GM21423 (cell line): ENCODE measurements at regions not wholly inside any gene's neighbourhood (a gene's known extent, or its start where the extent isn't known, plus 50 kb on each side); places are given as distances from the start of the nearest gene placed in this dataset.
"Not testable (repeated sequence)": the region's sequence is repeated elsewhere in the genome, so short reads cannot be mapped to it uniquely, and the experiment has no call there.

Experiments used
- ATAC-seq: cut with Tn5 transposase; IDR thresholded peaks from one replicate; pipeline ENCODE4 v1.9.1; 2021; ENCODE audit warnings: mild to moderate bottlenecking, moderate library complexity; ENCODE audit not compliant: unreplicated experiment

- no peak for ATAC-seq
These were observed 407.4 kb upstream of the TNC start for GRCh38 chr9:115525111-115526058.

GRCh38 chr9:115531410-115532125 lies 413.6 kb upstream of the TNC start:
- ATAC-seq: no peak

DNA sequence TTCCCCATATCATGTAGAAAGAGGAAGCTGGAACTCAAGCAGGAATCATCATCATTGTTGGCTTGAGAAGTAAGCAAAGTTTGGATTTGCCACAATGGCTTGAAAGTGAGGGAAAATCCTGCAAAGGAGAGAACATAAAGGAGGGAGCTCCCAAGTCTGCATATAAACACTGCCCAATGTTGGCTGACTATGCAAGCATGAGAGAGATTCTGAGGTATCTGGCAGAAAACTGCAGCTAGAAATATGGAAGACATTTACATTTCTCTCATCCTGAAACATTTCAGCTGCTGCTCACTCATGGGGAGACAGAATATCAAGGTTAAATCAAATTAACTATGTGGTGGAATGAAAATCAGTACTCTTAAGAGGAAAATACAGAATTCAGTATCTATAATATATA lies 415.6 kb upstream of the TNC start:
- no peak for ATAC-seq

DNA sequence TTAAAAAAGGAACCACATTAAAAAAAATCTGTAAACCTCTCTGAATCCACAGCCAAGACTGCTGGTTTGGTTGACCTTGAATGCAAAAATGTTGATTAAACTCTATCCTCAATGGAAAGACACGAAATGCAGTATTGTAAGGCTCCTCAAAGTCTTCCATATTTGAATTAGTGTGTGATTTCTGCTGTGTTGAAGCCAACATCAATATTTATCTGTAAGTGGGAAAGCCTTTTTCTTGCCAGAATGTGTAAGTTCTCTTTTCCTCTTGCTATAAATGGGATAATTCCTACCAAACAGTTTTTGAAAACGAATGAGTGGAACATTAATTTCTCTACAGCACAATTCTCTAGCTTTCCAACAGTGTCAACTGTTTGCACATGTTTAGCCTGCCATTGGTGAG lies 422.1 kb upstream of the TNC start:
- no peak for ATAC-seq

DNA sequence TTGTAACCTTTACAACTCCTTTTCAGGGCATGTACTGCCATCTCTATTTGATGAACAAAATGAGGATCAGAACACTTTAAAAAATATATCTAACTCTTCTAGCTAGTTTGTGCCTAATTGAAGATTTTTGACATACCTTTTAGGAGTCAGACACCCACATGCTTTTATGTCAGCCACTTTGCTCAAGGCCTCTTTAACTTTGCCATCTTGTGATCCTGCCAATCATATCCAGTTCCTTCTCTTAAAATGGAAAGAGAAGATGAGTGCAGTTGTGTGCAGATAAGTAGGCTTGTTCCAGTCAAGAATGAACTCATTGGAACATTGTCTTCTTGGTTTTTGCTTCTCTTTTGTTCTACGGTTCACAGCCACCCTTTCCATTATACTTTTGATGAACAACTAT lies 425.6 kb upstream of the TNC start:
- no peak for ATAC-seq

DNA sequence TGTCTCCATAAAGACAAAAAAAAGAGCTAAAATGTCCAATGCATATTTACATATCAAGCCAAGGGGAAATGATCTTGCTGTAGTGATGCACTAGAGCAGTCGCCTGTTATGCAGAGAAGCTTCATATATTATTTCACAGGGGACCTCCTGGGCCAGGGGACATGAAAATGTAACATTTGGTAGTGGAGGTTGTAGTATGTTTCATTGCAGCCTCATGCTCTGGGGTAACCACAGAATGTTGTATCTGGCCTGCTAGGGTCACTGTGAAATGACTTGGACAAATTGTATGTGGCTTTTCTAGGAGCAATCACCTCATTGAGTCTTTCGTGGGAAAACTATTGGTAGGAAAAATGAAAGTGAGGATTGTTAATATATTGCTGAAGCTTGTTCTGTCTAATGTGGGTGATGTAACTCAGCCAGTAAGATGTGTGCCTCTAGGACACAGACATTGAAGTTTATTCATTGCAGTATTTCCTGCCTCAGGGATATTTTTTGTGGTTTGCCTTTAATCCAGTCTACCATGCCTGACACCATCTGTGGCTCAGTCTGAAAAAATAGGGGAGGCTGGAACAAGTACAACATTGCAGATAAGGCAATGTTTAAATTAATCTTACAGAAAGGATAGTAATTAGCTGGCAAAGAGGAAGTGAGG lies 430.8 kb upstream of the TNC start:
- ATAC-seq: no peak

DNA sequence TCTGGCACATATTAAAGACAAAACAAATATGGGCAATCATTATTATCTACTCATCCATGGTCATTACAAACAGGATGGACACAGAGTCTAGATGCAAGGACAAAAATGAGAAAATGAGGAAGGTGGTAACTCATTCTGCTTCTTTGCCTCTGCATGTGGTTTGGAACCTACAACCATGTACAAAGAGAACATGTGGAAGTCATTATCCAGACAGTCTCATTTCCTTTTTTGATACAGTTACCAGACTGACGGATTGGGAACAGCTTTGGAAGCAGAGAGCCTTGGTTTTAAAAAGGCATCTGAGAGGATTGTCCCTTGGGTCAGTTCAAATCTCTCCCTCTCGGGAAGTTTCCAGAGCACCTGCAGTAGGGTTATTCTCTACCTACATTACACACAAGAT lies 433.4 kb upstream of the TNC start:
- no peak for ATAC-seq

- no peak for ATAC-seq
These were observed 435.3 kb upstream of the TNC start for GRCh38 chr9:115553060-115553773.

DNA sequence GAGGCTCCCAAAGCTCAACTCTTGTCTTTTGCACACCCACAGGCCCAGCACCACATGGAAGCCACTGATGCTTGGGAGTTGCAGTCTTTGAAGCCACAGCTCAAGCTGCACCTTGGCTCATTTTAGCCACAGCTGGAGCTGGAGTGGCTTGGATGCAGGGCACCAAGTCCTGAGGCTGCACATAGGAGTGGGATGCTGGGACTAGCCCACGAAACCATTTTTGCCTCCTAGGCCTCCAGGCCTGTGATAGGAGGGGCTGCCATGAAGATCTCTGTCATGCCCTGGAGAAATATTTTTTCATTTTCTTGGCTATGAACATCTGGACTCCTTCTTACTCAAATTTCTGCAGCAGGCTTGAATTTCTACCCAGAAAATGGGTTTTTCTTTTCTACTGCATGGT lies 438.5 kb upstream of the TNC start:
- ATAC-seq: no peak

DNA sequence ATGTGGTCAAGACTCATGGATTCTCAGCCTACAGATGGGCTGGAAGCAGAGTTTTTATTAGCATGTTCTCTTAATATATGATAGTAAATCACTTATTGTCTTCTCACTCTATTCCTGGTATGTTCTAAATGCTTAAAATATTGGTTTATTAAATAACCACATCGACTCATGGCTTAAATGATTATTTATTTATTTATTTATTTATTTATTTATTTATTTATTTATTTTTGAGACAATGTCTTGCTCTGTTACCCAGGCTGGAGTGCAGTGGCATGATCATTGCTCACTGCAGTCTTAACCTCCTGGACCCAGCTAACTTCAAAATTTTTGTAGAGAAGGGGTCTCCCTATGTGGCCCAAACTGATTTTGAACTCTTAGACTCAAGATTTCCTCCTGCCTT lies 457.2 kb upstream of the TNC start:
- ATAC-seq: no peak

DNA sequence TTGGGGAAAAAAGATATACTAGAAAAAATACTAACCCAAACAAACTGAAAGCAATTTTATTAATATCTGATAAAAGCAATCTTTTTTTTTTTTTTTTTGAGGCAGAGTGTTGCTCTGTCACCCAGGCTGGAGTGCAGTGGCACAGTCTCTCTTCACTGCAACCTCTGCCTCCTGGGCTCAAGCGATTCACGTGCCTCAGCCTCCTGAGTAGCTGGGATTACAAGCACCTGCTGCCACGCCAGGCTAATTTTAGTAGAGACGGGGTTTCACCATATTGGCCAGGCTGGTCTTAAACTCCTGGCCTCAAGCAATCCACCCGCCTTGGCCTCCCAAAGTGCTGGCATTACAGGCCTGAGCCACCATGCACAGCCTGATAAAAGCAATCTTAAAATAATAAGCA lies 467.5 kb upstream of the TNC start:
- ATAC-seq: not testable (repeated sequence)

DNA sequence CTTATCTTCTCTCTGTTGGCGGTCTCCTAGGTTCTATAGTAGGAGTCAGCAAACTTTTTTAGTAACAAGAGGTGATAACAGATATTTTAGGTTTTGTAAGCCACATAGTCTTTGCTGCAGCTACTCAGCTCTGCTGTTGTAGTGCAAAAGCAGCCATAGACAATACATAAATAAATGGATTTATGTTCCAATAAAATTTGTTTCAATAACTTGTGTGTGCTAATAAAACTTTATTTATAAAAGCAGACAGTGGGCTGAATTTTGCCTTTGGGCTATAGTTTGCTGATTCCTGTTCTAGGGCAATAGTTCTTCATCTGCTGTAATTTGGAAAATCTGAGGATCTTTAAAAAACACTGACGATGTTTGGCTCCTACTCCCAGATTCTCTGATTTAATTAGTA lies 469.4 kb upstream of the TNC start:
- no peak for ATAC-seq

- no peak for ATAC-seq
These were observed 472.1 kb upstream of the TNC start for GRCh38 chr9:115590011-115590410.

- no peak for ATAC-seq
These were observed 473.6 kb upstream of the TNC start for GRCh38 chr9:115591584-115591984.

GRCh38 chr9:115593587-115594091 lies 475.7 kb upstream of the TNC start:
- ATAC-seq: no peak

DNA sequence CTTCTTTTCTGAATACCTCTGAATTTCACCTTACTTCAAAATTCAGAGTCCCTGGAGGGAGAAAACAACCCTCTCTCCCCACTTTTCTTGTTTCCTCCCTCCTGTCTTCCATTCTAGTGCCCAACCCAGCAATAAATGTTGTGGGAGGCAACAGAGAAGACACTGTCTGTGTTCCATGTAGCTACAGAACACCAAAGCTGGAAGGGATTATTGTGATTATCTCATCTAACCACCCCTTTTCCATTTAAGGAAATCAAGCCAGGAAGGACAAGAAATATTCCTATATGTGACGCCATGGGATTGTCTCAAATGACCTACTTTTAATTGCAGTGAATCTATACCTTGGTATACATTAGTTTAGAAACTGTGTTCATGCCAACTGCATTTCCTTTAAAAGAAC lies 476.6 kb upstream of the TNC start:
- no peak for ATAC-seq

DNA sequence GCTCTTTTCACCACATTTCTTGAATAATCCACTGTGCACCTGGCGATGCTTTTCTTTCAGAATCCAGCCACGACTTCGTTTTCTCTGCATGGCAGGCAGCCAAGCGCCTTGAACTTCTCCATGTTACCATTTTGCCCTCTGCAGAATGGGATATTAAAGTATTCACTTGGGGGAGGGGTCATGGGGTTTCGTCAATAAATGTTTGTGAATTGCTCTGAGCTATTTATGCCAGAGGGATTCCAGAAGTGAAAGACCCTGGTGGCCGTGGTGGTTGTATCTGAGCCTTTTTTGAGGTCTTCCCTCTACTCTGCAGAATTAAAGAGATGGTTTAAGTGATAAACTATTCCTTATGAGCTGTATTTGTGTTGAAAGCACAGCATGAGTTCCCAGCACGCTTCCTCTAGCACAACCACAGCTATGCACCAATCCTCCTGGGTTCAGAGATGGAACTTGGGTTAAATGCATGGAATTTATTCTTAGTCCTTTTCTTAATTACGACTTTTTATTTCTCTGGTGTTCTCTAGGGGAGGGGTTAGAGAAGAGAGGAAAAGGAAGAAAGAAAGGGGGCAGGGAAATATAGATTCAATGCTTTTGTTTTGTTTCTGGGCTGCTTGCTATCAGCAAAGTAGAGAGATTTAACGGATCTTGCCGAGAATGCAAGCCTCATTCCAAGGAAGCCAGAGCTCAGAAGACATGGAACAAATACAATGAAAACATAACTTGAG lies 478.2 kb upstream of the TNC start:
- ATAC-seq: no peak

DNA sequence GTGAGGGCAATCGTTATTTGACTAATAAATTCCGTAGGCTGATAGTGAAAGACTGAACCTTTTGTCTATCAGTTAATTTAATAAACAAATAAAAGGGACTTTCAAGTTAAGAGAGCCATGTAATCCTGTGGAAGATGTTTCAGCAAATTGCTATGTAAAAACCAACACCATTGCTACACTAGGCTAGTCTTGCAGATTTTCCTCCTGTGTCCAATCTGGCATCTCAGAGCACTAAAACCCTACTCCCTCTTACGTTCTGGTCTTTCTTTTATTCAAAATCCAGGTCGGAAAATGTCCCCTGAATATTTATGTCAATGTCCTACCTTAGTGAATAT lies 478.8 kb upstream of the TNC start:
- ATAC-seq: no peak

- ATAC-seq: no peak
These were observed 479.5 kb upstream of the TNC start for GRCh38 chr9:115597330-115597895.

DNA sequence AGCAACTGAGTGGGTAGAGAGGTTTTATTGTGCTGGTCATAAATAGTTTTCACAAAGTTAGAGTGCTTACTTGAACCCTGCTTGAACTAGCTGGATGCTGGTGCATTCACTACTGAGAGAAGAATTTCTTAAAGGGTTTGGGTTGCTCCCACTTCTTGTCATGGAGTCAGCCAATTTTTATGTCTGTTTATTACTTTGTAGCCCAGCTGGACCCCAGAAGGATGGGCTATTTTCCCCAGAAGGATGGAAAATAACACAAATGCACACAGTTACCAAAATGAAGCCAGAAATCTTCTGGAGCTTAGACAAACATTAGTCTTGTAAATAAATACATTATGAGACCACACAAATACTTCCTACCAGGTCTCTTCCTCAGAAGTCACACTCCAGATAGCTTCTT lies 480.8 kb upstream of the TNC start:
- ATAC-seq: no peak
